ENCODE measurements at regions not wholly inside any gene's neighbourhood (a gene's known extent, or its start where the extent isn't known, plus 50 kb on each side); places are given as distances from the start of the nearest gene placed in this dataset.

GRCh38 chr12:112711026-112711425 lies 80.5 kb upstream of the RPH3A start:
- Histone ChIP-seq H3F3A (ENCODE audit: insufficient read depth, low read length, poor library complexity, severe bottlenecking) (no peaks in the 10 kb centered on the region), H3K27ac (ENCODE audit: low read length) (no peak overlapping the region), H3K9ac (ENCODE audit: low read length) (no peak overlapping the region), H2AFZ (ENCODE audit: low read depth, low read length) (no peak overlapping the region), H3K4me2 (ENCODE audit: low read length) (no peak overlapping the region), H3K36me3 (ENCODE audit: insufficient read depth, low read length) (no peaks in the 10 kb centered on the region), H3K79me2 (replicated peaks; ENCODE audit: insufficient read depth, low read length) (no peaks in the 10 kb centered on the region), H4K20me1 (ENCODE audit: insufficient read depth) (no peaks in the 10 kb centered on the region), H3K4me3 (ENCODE audit: low read length) (no peak overlapping the region), H3K9me2 (ENCODE audit: insufficient read depth, low read length) (no peaks in the 10 kb centered on the region), H3K9me3 (ENCODE audit: low read length) (no peaks in the 10 kb centered on the region), H3K27me3 (ENCODE audit: insufficient read depth, low read depth, low read length) (no peaks in the 10 kb centered on the region)
- TF ChIP-seq CTCF (IDR thresholded peaks at IDR 0.05; ENCODE audit: poor library complexity, severe bottlenecking): no peak
- no peak for TF ChIP-seq EZH2 (IDR thresholded peaks at IDR 0.05; ENCODE audit: borderline replicate concordance, insufficient read depth, low read length, poor library complexity, severe bottlenecking)
- no peak for TF ChIP-seq RAD21 (conservative IDR thresholded peaks at IDR 0.05)
- TF ChIP-seq POLR2AphosphoS5 (IDR thresholded peaks at IDR 0.05): no peak
- TF ChIP-seq MXI1 (conservative IDR thresholded peaks at IDR 0.05; ENCODE audit: poor library complexity, severe bottlenecking): no peak
- TF ChIP-seq REST (IDR thresholded peaks at IDR 0.05; ENCODE audit: borderline replicate concordance): no peak
- TF ChIP-seq SMC3 (conservative IDR thresholded peaks at IDR 0.05; ENCODE audit: poor library complexity): no peak
- TF ChIP-seq TAF1 (IDR thresholded peaks at IDR 0.05; ENCODE audit: low read depth): no peak
- TF ChIP-seq EP300 (conservative IDR thresholded peaks at IDR 0.05; ENCODE audit: poor library complexity, severe bottlenecking): no peak

- no peak overlapping the region for H3K4me2 ChIP-seq (ENCODE audit: low read length)
Measured at GRCh38 chr12:112711507-112711906, 80.0 kb upstream of the RPH3A start.

More at GRCh38 chr12:112711507-112711906, 80.0 kb upstream of the RPH3A start:
- Histone ChIP-seq H3K9me3 (ENCODE audit: low read length) (no peaks in the 10 kb centered on the region), H3K79me2 (replicated peaks; ENCODE audit: insufficient read depth, low read length) (no peaks in the 10 kb centered on the region), H3K9me2 (ENCODE audit: insufficient read depth, low read length) (no peaks in the 10 kb centered on the region), H3K27ac (ENCODE audit: low read length) (no peak overlapping the region), H2AFZ (ENCODE audit: low read depth, low read length) (no peak overlapping the region), H3K27me3 (ENCODE audit: insufficient read depth, low read depth, low read length) (no peaks in the 10 kb centered on the region), H3K36me3 (ENCODE audit: insufficient read depth, low read length) (no peaks in the 10 kb centered on the region), H3K9ac (ENCODE audit: low read length) (no peak overlapping the region), H4K20me1 (ENCODE audit: insufficient read depth) (no peaks in the 10 kb centered on the region), H3K4me3 (ENCODE audit: low read length) (no peak overlapping the region), H3F3A (ENCODE audit: insufficient read depth, low read length, poor library complexity, severe bottlenecking) (no peaks in the 10 kb centered on the region)
- TF ChIP-seq POLR2AphosphoS5 (IDR thresholded peaks at IDR 0.05) (no peak), EZH2 (IDR thresholded peaks at IDR 0.05; ENCODE audit: borderline replicate concordance, insufficient read depth, low read length, poor library complexity, severe bottlenecking) (no peak), EP300 (conservative IDR thresholded peaks at IDR 0.05; ENCODE audit: poor library complexity, severe bottlenecking) (no peak), CTCF (IDR thresholded peaks at IDR 0.05; ENCODE audit: poor library complexity, severe bottlenecking) (no peak), TAF1 (IDR thresholded peaks at IDR 0.05; ENCODE audit: low read depth) (no peak), MXI1 (conservative IDR thresholded peaks at IDR 0.05; ENCODE audit: poor library complexity, severe bottlenecking) (no peak), RAD21 (conservative IDR thresholded peaks at IDR 0.05) (no peak), SMC3 (conservative IDR thresholded peaks at IDR 0.05; ENCODE audit: poor library complexity) (no peak), REST (IDR thresholded peaks at IDR 0.05; ENCODE audit: borderline replicate concordance) (no peak)
